Activated T-cell treated with anti-CD3 and anti-CD28 coated beads, Interleukin-2, amount 50 U/mL, for 72 hours (primary cell): ENCODE measurements at regions not wholly inside any gene's neighbourhood (a gene's known extent, or its start where the extent isn't known, plus 50 kb on each side); places are given as distances from the start of the nearest gene placed in this dataset.

Source experiments
- ATAC-seq, 2 donors: fragments of 150-1000 bp; cut with Tn5 transposase; replicated peaks in 1 of 2; 2 replicates each; pipeline ENCODE4 v1.10.0; 2021; ENCODE audit warnings: moderate library complexity in 2 of 2, mild to moderate bottlenecking in 1 of 2
- DNase-seq, 2 donors: peaks; one replicate each; pipeline ENCODE4 v3.0.0; 2021 to 2022; ENCODE audit warnings: mixed read lengths in 1 of 2
- H3K27ac Mint-ChIP-seq: one replicate; pipeline ENCODE4 v1.8.0; 2022; ENCODE audit warnings: mild to moderate bottlenecking, moderate library complexity, mixed read lengths
- H3K27me3 Mint-ChIP-seq: one replicate; pipeline ENCODE4 v1.8.0; 2022; ENCODE audit warnings: low read depth, mixed read lengths
- H3K36me3 Mint-ChIP-seq, 2 donors: one replicate each; pipeline ENCODE4 v1.8.0; 2022; ENCODE audit warnings: mixed read lengths in 2 of 2, mild to moderate bottlenecking in 1 of 2; ENCODE audit not compliant: insufficient read depth in 2 of 2
- H3K4me1 Mint-ChIP-seq: one replicate; pipeline ENCODE4 v1.8.0; 2022; ENCODE audit warnings: low read depth, mixed read lengths
- H3K4me3 Mint-ChIP-seq, 2 donors: one replicate each; pipeline ENCODE4 v1.8.0; 2022; ENCODE audit warnings: mild to moderate bottlenecking in 2 of 2, mixed read lengths in 2 of 2, moderate library complexity in 2 of 2
- H3K9me3 Mint-ChIP-seq, 2 donors: one replicate each; pipeline ENCODE4 v1.8.0; 2022; ENCODE audit warnings: mixed read lengths in 2 of 2

GRCh38 chr2:181810823-181811695 is 80.5 kb upstream of the ITPRID2 start:
- Mint-ChIP-seq H3K27me3 (peaks cover 19% of the 10 kb centered on the region), H3K4me3 (peak overlapping the region in 1 of 2 donors; percentile 11), H3K27ac (no peak overlapping the region), H3K9me3 (peaks cover 0 to 4% of the 10 kb centered on the region in 2 donors), H3K4me1 (peaks cover 20% of the 10 kb centered on the region), H3K36me3 (no peaks in the 10 kb centered on the region)
- DNase-seq = no peak
- ATAC-seq = peak; percentile 19 to 47

GRCh38 chr2:181812106-181812743 is 79.3 kb upstream of the ITPRID2 start:
- peaks cover 0 to 4% of the 10 kb centered on the region in 2 donors for H3K9me3 Mint-ChIP-seq
- peaks cover 12% of the 10 kb centered on the region for H3K27me3 Mint-ChIP-seq
- no peaks in the 10 kb centered on the region for H3K36me3 Mint-ChIP-seq
- H3K4me1 Mint-ChIP-seq = peaks cover 20% of the 10 kb centered on the region
- H3K4me3 Mint-ChIP-seq = no peak overlapping the region
- DNase-seq = no peak
- no peak overlapping the region for H3K27ac Mint-ChIP-seq
- ATAC-seq = no peak

- Mint-ChIP-seq H3K27me3 (peaks cover 10% of the 10 kb centered on the region), H3K4me1 (peaks cover 20% of the 10 kb centered on the region), H3K4me3 (no peak overlapping the region), H3K27ac (no peak overlapping the region), H3K36me3 (no peaks in the 10 kb centered on the region), H3K9me3 (peaks cover 0 to 4% of the 10 kb centered on the region in 2 donors)
- ATAC-seq (no peak), DNase-seq (no peak)
Observed at GRCh38 chr2:181814057-181814491, 77.5 kb upstream of the ITPRID2 start.

GRCh38 chr2:181817509-181817908 is 74.0 kb upstream of the ITPRID2 start:
- Mint-ChIP-seq H3K27ac (no peak overlapping the region), H3K4me1 (peaks cover 9% of the 10 kb centered on the region), H3K27me3 (peaks cover 10% of the 10 kb centered on the region), H3K9me3 (peaks cover 0 to 4% of the 10 kb centered on the region in 2 donors), H3K4me3 (no peak overlapping the region), H3K36me3 (no peaks in the 10 kb centered on the region)
- no peak for DNase-seq
- ATAC-seq = no peak

- DNase-seq (no peak), ATAC-seq (no peak)
- Mint-ChIP-seq H3K4me1 (peaks cover 9% of the 10 kb centered on the region), H3K27me3 (peaks cover 7% of the 10 kb centered on the region), H3K4me3 (no peak overlapping the region), H3K9me3 (peaks cover 0 to 4% of the 10 kb centered on the region in 2 donors), H3K36me3 (no peaks in the 10 kb centered on the region), H3K27ac (no peak overlapping the region)
Observed at GRCh38 chr2:181818058-181818680, 73.4 kb upstream of the ITPRID2 start.

GRCh38 chr2:181818840-181819239 is 72.7 kb upstream of the ITPRID2 start:
- ATAC-seq = no peak
- H3K4me3 Mint-ChIP-seq = no peak overlapping the region
- no peaks in the 10 kb centered on the region for H3K36me3 Mint-ChIP-seq

GRCh38 chr2:181821049-181821448 is 70.5 kb upstream of the ITPRID2 start:
- DNase-seq = no peak

More at GRCh38 chr2:181818840-181819239, 72.7 kb upstream of the ITPRID2 start:
- peaks cover under 1% of the 10 kb centered on the region for H3K27me3 Mint-ChIP-seq
- H3K9me3 Mint-ChIP-seq = peaks cover 0 to under 1% of the 10 kb centered on the region in 2 donors
- DNase-seq = no peak
- H3K4me1 Mint-ChIP-seq = peaks cover 4% of the 10 kb centered on the region
- H3K27ac Mint-ChIP-seq = peak overlapping the region; percentile 40

GRCh38 chr2:181822097-181822496 is 69.4 kb upstream of the ITPRID2 start:
- H3K27me3 Mint-ChIP-seq = peaks cover 5% of the 10 kb centered on the region
- H3K4me3 Mint-ChIP-seq = no peak overlapping the region
- ATAC-seq (no peak), DNase-seq (no peak)
- no peak overlapping the region for H3K27ac Mint-ChIP-seq
- no peaks in the 10 kb centered on the region for H3K36me3 Mint-ChIP-seq
- no peaks in the 10 kb centered on the region for H3K9me3 Mint-ChIP-seq
- no peaks in the 10 kb centered on the region for H3K4me1 Mint-ChIP-seq

More at GRCh38 chr2:181821049-181821448, 70.5 kb upstream of the ITPRID2 start:
- ATAC-seq = no peak
- Mint-ChIP-seq H3K4me1 (no peaks in the 10 kb centered on the region), H3K36me3 (no peaks in the 10 kb centered on the region), H3K27me3 (peaks cover 5% of the 10 kb centered on the region), H3K27ac (no peak overlapping the region), H3K4me3 (no peak overlapping the region), H3K9me3 (no peaks in the 10 kb centered on the region)

- Mint-ChIP-seq H3K27ac (no peak overlapping the region), H3K27me3 (peaks cover 5% of the 10 kb centered on the region), H3K4me1 (no peaks in the 10 kb centered on the region), H3K9me3 (no peaks in the 10 kb centered on the region), H3K36me3 (no peaks in the 10 kb centered on the region), H3K4me3 (no peak overlapping the region)
- ATAC-seq (no peak), DNase-seq (no peak)
Observed at GRCh38 chr2:181823405-181823804, 68.1 kb upstream of the ITPRID2 start.

GRCh38 chr2:181828122-181828705 is 63.3 kb upstream of the ITPRID2 start:
- no peak overlapping the region for H3K27ac Mint-ChIP-seq
- H3K36me3 Mint-ChIP-seq = no peaks in the 10 kb centered on the region
- H3K4me1 Mint-ChIP-seq = no peaks in the 10 kb centered on the region
- H3K9me3 Mint-ChIP-seq = no peaks in the 10 kb centered on the region
- ATAC-seq = no peak
- no peak for DNase-seq
- H3K27me3 Mint-ChIP-seq = peaks cover 28% of the 10 kb centered on the region
- H3K4me3 Mint-ChIP-seq = no peak overlapping the region

GRCh38 chr2:181829230-181829629 is 62.3 kb upstream of the ITPRID2 start:
- Mint-ChIP-seq H3K27ac (no peak overlapping the region), H3K4me1 (no peaks in the 10 kb centered on the region), H3K4me3 (no peak overlapping the region), H3K27me3 (peaks cover 28% of the 10 kb centered on the region), H3K9me3 (no peaks in the 10 kb centered on the region), H3K36me3 (no peaks in the 10 kb centered on the region)
- ATAC-seq = no peak
- DNase-seq = no peak

GRCh38 chr2:181832015-181832414 is 59.5 kb upstream of the ITPRID2 start:
- no peak for DNase-seq
- Mint-ChIP-seq H3K27ac (no peak overlapping the region), H3K4me3 (no peak overlapping the region), H3K27me3 (peaks cover 23% of the 10 kb centered on the region), H3K9me3 (no peaks in the 10 kb centered on the region), H3K4me1 (no peaks in the 10 kb centered on the region), H3K36me3 (no peaks in the 10 kb centered on the region)
- ATAC-seq = no peak

- H3K27ac Mint-ChIP-seq = no peak overlapping the region
- no peak for ATAC-seq
Observed at GRCh38 chr2:181836583-181836982, 54.9 kb upstream of the ITPRID2 start.

More at GRCh38 chr2:181836583-181836982, 54.9 kb upstream of the ITPRID2 start:
- Mint-ChIP-seq H3K4me1 (no peaks in the 10 kb centered on the region), H3K36me3 (no peaks in the 10 kb centered on the region), H3K27me3 (peaks cover 14% of the 10 kb centered on the region), H3K4me3 (no peak overlapping the region), H3K9me3 (no peaks in the 10 kb centered on the region)
- DNase-seq = no peak
